ENCODE measurements at regions not wholly inside any gene's neighbourhood (a gene's known extent, or its start where the extent isn't known, plus 50 kb on each side); places are given as distances from the start of the nearest gene placed in this dataset.

DNA sequence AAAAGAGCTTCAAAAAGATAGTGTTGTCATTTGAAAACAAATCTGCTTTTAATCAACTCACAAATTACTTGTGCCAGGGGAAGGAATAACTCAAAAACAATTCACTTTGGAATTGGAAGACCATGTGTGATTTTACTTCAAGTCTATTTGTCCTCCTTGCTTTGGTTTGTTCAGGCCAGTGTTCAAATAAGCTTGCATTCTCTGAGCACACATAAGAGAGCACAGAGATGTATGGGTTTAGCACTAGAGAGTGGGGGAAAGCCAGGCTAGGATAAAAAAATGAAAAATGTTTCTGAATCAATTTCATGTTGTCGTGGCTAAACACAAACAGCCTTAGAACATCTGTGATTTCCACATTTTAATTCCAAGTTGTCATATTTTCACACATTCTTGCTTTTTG, 325.7 kb upstream of the LYPLAL1 start:
- no peaks in the 10 kb centered on the region for H3K36me3 ChIP-seq (replicated peaks in 1 of 2; ENCODE audit: control insufficient read depth in 1 of 2, insufficient read depth in 2 of 2, low read length in 2 of 2)
- H3K27ac ChIP-seq (ENCODE audit: low read depth in 1 of 2, low read length in 2 of 2): no peak overlapping the region
- DNase-seq: no peak
- no peak overlapping the region for H3K4me3 Mint-ChIP-seq
- H3K79me2 ChIP-seq (ENCODE audit: insufficient read depth, low read length): no peaks in the 10 kb centered on the region
- no peak overlapping the region for H3K27ac Mint-ChIP-seq
- no peak overlapping the region for H2AFZ ChIP-seq (ENCODE audit: insufficient read depth, low read depth, low read length, poor library complexity, severe bottlenecking)
- no peak overlapping the region for H3K4me3 ChIP-seq (replicated peaks in 1 of 3; ENCODE audit: low read depth in 2 of 3, low read length in 3 of 3)
- no peaks in the 10 kb centered on the region for H3K36me3 Mint-ChIP-seq
- H3K4me1 Mint-ChIP-seq: peaks cover 16% of the 10 kb centered on the region
- H3K4me2 ChIP-seq (replicated peaks; ENCODE audit: extremely low read depth, low read length, poor library complexity, severe bottlenecking): no peak overlapping the region
- peaks cover 0 to under 1% of the 10 kb centered on the region in 2 donors for H3K9me3 ChIP-seq (replicated peaks in 1 of 2; ENCODE audit: control insufficient read depth in 1 of 2, insufficient read depth in 1 of 2, low read length in 2 of 2)
- TF ChIP-seq, protein P1, sequence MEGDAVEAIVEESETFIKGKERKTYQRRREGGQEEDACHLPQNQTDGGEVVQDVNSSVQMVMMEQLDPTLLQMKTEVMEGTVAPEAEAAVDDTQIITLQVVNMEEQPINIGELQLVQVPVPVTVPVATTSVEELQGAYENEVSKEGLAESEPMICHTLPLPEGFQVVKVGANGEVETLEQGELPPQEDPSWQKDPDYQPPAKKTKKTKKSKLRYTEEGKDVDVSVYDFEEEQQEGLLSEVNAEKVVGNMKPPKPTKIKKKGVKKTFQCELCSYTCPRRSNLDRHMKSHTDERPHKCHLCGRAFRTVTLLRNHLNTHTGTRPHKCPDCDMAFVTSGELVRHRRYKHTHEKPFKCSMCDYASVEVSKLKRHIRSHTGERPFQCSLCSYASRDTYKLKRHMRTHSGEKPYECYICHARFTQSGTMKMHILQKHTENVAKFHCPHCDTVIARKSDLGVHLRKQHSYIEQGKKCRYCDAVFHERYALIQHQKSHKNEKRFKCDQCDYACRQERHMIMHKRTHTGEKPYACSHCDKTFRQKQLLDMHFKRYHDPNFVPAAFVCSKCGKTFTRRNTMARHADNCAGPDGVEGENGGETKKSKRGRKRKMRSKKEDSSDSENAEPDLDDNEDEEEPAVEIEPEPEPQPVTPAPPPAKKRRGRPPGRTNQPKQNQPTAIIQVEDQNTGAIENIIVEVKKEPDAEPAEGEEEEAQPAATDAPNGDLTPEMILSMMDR (IDR thresholded peaks at IDR 0.05): no peak
- no peaks in the 10 kb centered on the region for H3K27me3 ChIP-seq (ENCODE audit: control insufficient read depth in 2 of 2, insufficient read depth in 2 of 2, low read length in 2 of 2)
- H3K9me3 Mint-ChIP-seq: peaks cover 0 to 3% (median 0%) of the 10 kb centered on the region in 7 donors
- H3K4me1 ChIP-seq (ENCODE audit: control insufficient read depth in 1 of 2, insufficient read depth in 2 of 2, low read length in 2 of 2): peaks cover 11 to 13% of the 10 kb centered on the region in 2 donors
- intact Hi-C loops (cut with micrococcal nuclease): no loop called here
- no peak overlapping the region for H3K9ac ChIP-seq (ENCODE audit: insufficient read depth, low read length, poor library complexity, severe bottlenecking)
- peaks cover 0 to 3% (median 0%) of the 10 kb centered on the region in 3 donors for H3K27me3 Mint-ChIP-seq (ENCODE audit: low read depth in 3 of 3)
- no CpG with 5 or more reads among the region's 1 CpG for WGBS (ENCODE audit: insufficient coverage)
- no peaks in the 10 kb centered on the region for H4K20me1 ChIP-seq (ENCODE audit: insufficient read depth, low read length)

DNA sequence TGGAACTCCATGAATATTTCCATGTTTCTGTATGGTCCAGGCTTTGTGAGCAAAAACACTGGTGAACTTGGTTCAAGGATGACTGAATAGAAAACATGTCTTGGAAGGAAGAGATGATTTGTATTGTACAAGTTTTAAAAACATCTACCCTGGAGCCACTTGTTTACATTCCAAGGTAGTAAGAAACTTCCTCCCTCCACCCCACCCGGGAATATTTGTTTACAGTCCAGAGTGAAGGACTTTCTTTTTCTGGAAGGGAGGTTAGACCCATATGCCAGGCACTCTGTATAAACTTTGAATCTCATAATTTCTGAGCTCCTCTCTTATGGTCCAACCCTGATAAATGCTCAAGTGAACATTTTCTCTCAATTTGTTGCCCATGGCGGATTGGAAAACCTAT, 323.3 kb upstream of the LYPLAL1 start:
- TF ChIP-seq, protein P1 (IDR thresholded peaks at IDR 0.05): no peak
- no peaks in the 10 kb centered on the region for H4K20me1 ChIP-seq (ENCODE audit: insufficient read depth, low read length)
- peaks cover 0 to 3% (median 2%) of the 10 kb centered on the region in 3 donors for H3K27me3 Mint-ChIP-seq (ENCODE audit: low read depth in 3 of 3)
- no peak overlapping the region for H3K4me3 ChIP-seq (replicated peaks in 1 of 3; ENCODE audit: low read depth in 2 of 3, low read length in 3 of 3)
- peaks cover 0 to 2% (median 0%) of the 10 kb centered on the region in 7 donors for H3K9me3 Mint-ChIP-seq
- peaks cover 13% of the 10 kb centered on the region for H3K4me1 Mint-ChIP-seq
- intact Hi-C loops (cut with micrococcal nuclease): no loop called here
- H3K36me3 ChIP-seq (replicated peaks in 1 of 2; ENCODE audit: control insufficient read depth in 1 of 2, insufficient read depth in 2 of 2, low read length in 2 of 2): no peaks in the 10 kb centered on the region
- no peak overlapping the region for H3K4me2 ChIP-seq (replicated peaks; ENCODE audit: extremely low read depth, low read length, poor library complexity, severe bottlenecking)
- no peak overlapping the region for H3K27ac ChIP-seq (ENCODE audit: low read depth in 1 of 2, low read length in 2 of 2)
- no peaks in the 10 kb centered on the region for H3K36me3 Mint-ChIP-seq
- no peak overlapping the region for H3K4me3 Mint-ChIP-seq
- WGBS (ENCODE audit: insufficient coverage): 80% methylated on average over 1 of the region's 2 CpGs
- H3K79me2 ChIP-seq (ENCODE audit: insufficient read depth, low read length): no peaks in the 10 kb centered on the region
- H2AFZ ChIP-seq (ENCODE audit: insufficient read depth, low read depth, low read length, poor library complexity, severe bottlenecking): no peak overlapping the region
- H3K9me3 ChIP-seq (replicated peaks in 1 of 2; ENCODE audit: control insufficient read depth in 1 of 2, insufficient read depth in 1 of 2, low read length in 2 of 2): no peaks in the 10 kb centered on the region
- H3K9ac ChIP-seq (ENCODE audit: insufficient read depth, low read length, poor library complexity, severe bottlenecking): no peak overlapping the region
- H3K27ac Mint-ChIP-seq: no peak overlapping the region
- peaks cover 8 to 9% of the 10 kb centered on the region in 2 donors for H3K4me1 ChIP-seq (ENCODE audit: control insufficient read depth in 1 of 2, insufficient read depth in 2 of 2, low read length in 2 of 2)
- H3K27me3 ChIP-seq (ENCODE audit: control insufficient read depth in 2 of 2, insufficient read depth in 2 of 2, low read length in 2 of 2): no peaks in the 10 kb centered on the region
- no peak for DNase-seq
